Endothelial cell of umbilical vein (primary cell): ENCODE measurements at regions not wholly inside any gene's neighbourhood (a gene's known extent, or its start where the extent isn't known, plus 50 kb on each side); places are given as distances from the start of the nearest gene placed in this dataset.

ENCODE experiments used
- BruUV-seq: library from RNA; stranded (reverse); fragments of 400-500 nt; replicated peaks from 2 replicates; lab custom pipeline; 2021; lab: Mats Ljungman, UMichigan
- CTCF ChIA-PET: fragments of 300-600, 350-600 bp; sonication (Branson Sonifier 250); formaldehyde crosslinking; loops from one replicate; lab custom pipeline; 2021; ENCODE audit warnings: antibody characterized with exemption, inconsistent platforms; lab: Charles Lee
- POLR2A ChIA-PET: fragments of 300-600, 350-600 bp; sonication (Branson Sonifier 250); formaldehyde crosslinking; loops from one replicate; lab custom pipeline; 2021; ENCODE audit warnings: antibody characterized with exemption, inconsistent platforms; lab: Charles Lee
- DNase-seq: peaks from one replicate; pipeline ENCODE4 v3.0.0-alpha.2; 2011; ENCODE audit warnings: low read depth, low spot score
- FAIRE-seq: peaks from 2 replicates; lab custom pipeline; 2011; peaks lifted over from hg19 to GRCh38; lab: Jason Lieb, UNC
- H2AFZ ChIP-seq: 2 replicates; pipeline ENCODE4 v1.6.0; 2012; ENCODE audit warnings: low read depth, low read length, control low read depth, inconsistent platforms
- H3K27ac ChIP-seq: 2 replicates; pipeline ENCODE4 v1.5.1; 2011; ENCODE audit warnings: low read depth, mild to moderate bottlenecking, control low read depth, low read length, moderate library complexity; ENCODE audit not compliant: insufficient read depth
- H3K27me3 ChIP-seq, 2 experiments: 2 replicates each; pipeline versions ENCODE4 v1.6.0 to v1.6.1; 2011; ENCODE audit warnings: low read length in 2 of 2, mixed read lengths in 1 of 2; ENCODE audit not compliant: control insufficient read depth in 2 of 2, insufficient read depth in 2 of 2
- H3K36me3 ChIP-seq, 2 experiments: 2 replicates in 1 of 2; 3 replicates in 1 of 2; pipeline ENCODE4 v1.5.1; 2011; ENCODE audit warnings: low read length in 2 of 2, mild to moderate bottlenecking in 1 of 2, moderate library complexity in 1 of 2; ENCODE audit not compliant: control insufficient read depth in 2 of 2, insufficient read depth in 2 of 2; ENCODE audit errors: extremely low read depth in 1 of 2
- H3K4me1 ChIP-seq: 3 replicates; pipeline ENCODE4 v1.5.1; 2011; ENCODE audit warnings: mild to moderate bottlenecking, low read length; ENCODE audit not compliant: control insufficient read depth, insufficient read depth; ENCODE audit errors: extremely low read depth
- H3K4me2 ChIP-seq: 2 replicates; pipeline ENCODE4 v1.6.1; 2011; ENCODE audit warnings: low read length, control low read depth, mixed read lengths; ENCODE audit not compliant: insufficient read depth
- H3K4me3 ChIP-seq, 3 experiments: fragments of 200-600 bp in 1 of 3; sonication (generic), shearing (Covaris generic) in 1 of 3; replicated peaks in 1 of 3; 2 replicates each; pipeline ENCODE4 v1.5.1; 2011 to 2016; ENCODE audit warnings: control low read depth in 3 of 3, low read length in 3 of 3, mild to moderate bottlenecking in 2 of 3, inconsistent platforms in 1 of 3, low read depth in 1 of 3, moderate library complexity in 1 of 3; ENCODE audit not compliant: insufficient read depth in 1 of 3
- H3K79me2 ChIP-seq: 2 replicates; pipeline ENCODE4 v1.6.0; 2012; ENCODE audit warnings: low read length, inconsistent platforms; ENCODE audit not compliant: control insufficient read depth, insufficient read depth
- H3K9ac ChIP-seq: replicated peaks from 2 replicates; pipeline ENCODE3; 2011; ENCODE audit warnings: low read length, control low read depth; ENCODE audit not compliant: insufficient read depth; ENCODE audit errors: extremely low read depth
- H3K9me1 ChIP-seq: replicated peaks from 3 replicates; pipeline ENCODE4 v1.6.0; 2011; ENCODE audit warnings: mild to moderate bottlenecking, low read length; ENCODE audit not compliant: control insufficient read depth, insufficient read depth; ENCODE audit errors: extremely low read depth
- H3K9me3 ChIP-seq: replicated peaks from 2 replicates; pipeline ENCODE4 v1.5.1; 2012; ENCODE audit warnings: low read length, inconsistent platforms; ENCODE audit not compliant: control insufficient read depth, insufficient read depth
- H4K20me1 ChIP-seq: replicated peaks from 2 replicates; pipeline ENCODE3; 2011; ENCODE audit warnings: mild to moderate bottlenecking, low read length; ENCODE audit not compliant: control insufficient read depth, insufficient read depth; ENCODE audit errors: extremely low read depth
- EZH2 ChIP-seq: IDR thresholded peaks from 2 replicates; pipeline ENCODE4 v1.6.1; 2012; ENCODE audit warnings: borderline replicate concordance, low read depth, mild to moderate bottlenecking, moderate library complexity, low read length, inconsistent platforms; ENCODE audit not compliant: severe bottlenecking
- FOS ChIP-seq: IDR thresholded peaks from 2 replicates; pipeline ENCODE4 v1.6.1; 2011; ENCODE audit warnings: mild to moderate bottlenecking, low read length, moderate library complexity, borderline replicate concordance; ENCODE audit not compliant: insufficient read depth
- GATA2 ChIP-seq: IDR thresholded peaks from 2 replicates; pipeline ENCODE4 v1.7.0; 2011; ENCODE audit warnings: low read depth, mild to moderate bottlenecking, moderate library complexity, mixed read lengths, low read length; ENCODE audit not compliant: insufficient read length, insufficient read depth
- JUN ChIP-seq: IDR thresholded peaks from 2 replicates; pipeline ENCODE4 v1.6.1; 2011; ENCODE audit warnings: borderline replicate concordance, low read depth; ENCODE audit not compliant: insufficient read length, insufficient read depth
- MYC ChIP-seq: IDR thresholded peaks from one replicate; pipeline ENCODE4 v1.6.1; 2011; ENCODE audit warnings: mild to moderate bottlenecking, low read depth, low read length
- POLR2A ChIP-seq: IDR thresholded peaks from 2 replicates; pipeline ENCODE4 v1.6.1; 2012; ENCODE audit warnings: low read depth, mild to moderate bottlenecking, control low read depth, low read length
- POLR2AphosphoS5 ChIP-seq: IDR thresholded peaks from 2 replicates; pipeline ENCODE4 v1.6.1; 2012; ENCODE audit warnings: low read depth, mild to moderate bottlenecking, control low read depth, low read length, moderate library complexity; ENCODE audit not compliant: insufficient read depth
- dilution Hi-C: fragments of 300-500 bp; cut with MboI; formaldehyde crosslinking; loops from one replicate; pipeline ENCODE4 v1.15.0; 2019; ENCODE audit warnings: low sequenced_read_pairs; ENCODE audit not compliant: extremely low pct_ligation_motif_present
- intact Hi-C: fragments of 100-400 bp; cut with micrococcal nuclease; formaldehyde crosslinking; loops from one replicate; pipeline ENCODE4 v1.10.0; 2022
- TF ChIP-seq, protein P1 (sequence below): IDR thresholded peaks from 2 replicates; pipeline ENCODE4 v1.6.1; 2011; ENCODE audit not compliant: insufficient read depth, insufficient read length
- TF ChIP-seq, protein P2 (sequence below), 2 donors: IDR thresholded peaks; 1 replicate in 1 of 2; 2 replicates in 1 of 2; pipeline ENCODE4 v1.5.1; 2011; ENCODE audit warnings: low read length in 2 of 2, mild to moderate bottlenecking in 2 of 2, moderate library complexity in 2 of 2, control low read depth in 1 of 2, inconsistent platforms in 1 of 2, low read depth in 1 of 2; ENCODE audit not compliant: insufficient read depth in 1 of 2; ENCODE audit errors: extremely low read depth in 1 of 2

DNA sequence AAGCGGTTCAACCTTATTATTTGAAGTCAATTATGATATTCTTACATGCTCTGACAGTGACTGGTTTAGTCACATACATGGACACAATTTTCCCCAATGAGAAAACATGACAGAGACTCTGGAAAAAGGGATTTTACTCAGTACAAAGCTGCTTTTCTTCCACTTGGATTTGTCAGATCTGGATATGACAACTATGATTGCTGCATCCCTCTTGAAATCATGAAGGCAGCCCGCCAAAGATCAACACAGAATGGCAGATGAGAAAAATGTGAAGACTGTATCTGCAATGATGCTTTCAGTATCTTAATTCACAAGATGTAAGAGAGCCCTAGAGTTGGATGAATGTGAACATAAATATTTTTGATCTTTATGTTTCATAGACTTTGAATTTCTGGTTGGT lies 439.6 kb downstream of the CDH8 start:
- DNase-seq (no peak), FAIRE-seq (no peak)
- TF ChIP-seq JUN: no peak
- dilution Hi-C loops: no loop called here
- no peaks in the 10 kb centered on the region for H4K20me1 ChIP-seq
- ChIA-PET POLR2A (no interaction called here), CTCF (no interaction called here)
- H3K79me2 ChIP-seq: no peaks in the 10 kb centered on the region
- H3K27me3 ChIP-seq: no peaks in the 10 kb centered on the region
- no peak overlapping the region for H3K4me2 ChIP-seq
- H3K9ac ChIP-seq: no peak overlapping the region
- H3K4me1 ChIP-seq: no peaks in the 10 kb centered on the region
- no TSS peak for BruUV-seq
- H3K4me3 ChIP-seq: no peak overlapping the region
- H3K36me3 ChIP-seq: no peaks in the 10 kb centered on the region
- no peaks in the 10 kb centered on the region for H3K9me1 ChIP-seq
- no peak overlapping the region for H3K27ac ChIP-seq
- intact Hi-C loops: no loop called here
- H2AFZ ChIP-seq: no peak overlapping the region
- H3K9me3 ChIP-seq: no peaks in the 10 kb centered on the region

DNA sequence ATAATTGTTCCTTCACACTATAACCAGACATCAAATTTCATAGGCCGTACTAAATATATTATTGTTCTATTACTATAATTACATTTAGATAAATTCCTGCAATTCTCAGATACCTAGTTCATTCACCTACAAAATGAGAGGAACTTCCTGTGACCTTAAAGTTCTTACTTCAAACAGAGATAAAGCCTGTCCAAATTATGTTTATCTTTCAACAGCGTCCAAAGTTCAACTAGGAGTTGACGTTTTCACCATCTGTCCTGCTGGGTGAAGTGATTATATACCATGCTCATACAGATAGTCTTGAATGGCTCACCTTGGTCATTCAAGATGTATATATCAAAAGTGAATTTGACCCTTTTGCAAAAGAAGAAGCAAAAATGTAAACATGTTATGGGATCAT lies 440.6 kb downstream of the CDH8 start:
- ChIA-PET CTCF (no interaction called here), POLR2A (no interaction called here)
- Histone ChIP-seq H3K4me2 (no peak overlapping the region), H3K27ac (no peak overlapping the region), H3K9me3 (no peaks in the 10 kb centered on the region), H3K4me1 (no peaks in the 10 kb centered on the region), H4K20me1 (no peaks in the 10 kb centered on the region), H3K36me3 (no peaks in the 10 kb centered on the region), H3K27me3 (no peaks in the 10 kb centered on the region), H3K79me2 (no peaks in the 10 kb centered on the region), H3K9ac (no peak overlapping the region), H3K4me3 (no peak overlapping the region), H3K9me1 (no peaks in the 10 kb centered on the region), H2AFZ (no peak overlapping the region)
- dilution Hi-C loops (no loop called here), intact Hi-C loops (no loop called here)
- DNase-seq (no peak), FAIRE-seq (no peak)
- no peak for TF ChIP-seq GATA2
- no peak for TF ChIP-seq POLR2A
- TF ChIP-seq, protein P1, sequence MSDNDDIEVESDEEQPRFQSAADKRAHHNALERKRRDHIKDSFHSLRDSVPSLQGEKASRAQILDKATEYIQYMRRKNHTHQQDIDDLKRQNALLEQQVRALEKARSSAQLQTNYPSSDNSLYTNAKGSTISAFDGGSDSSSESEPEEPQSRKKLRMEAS: no peak
- no peak for TF ChIP-seq JUN
- no peak for TF ChIP-seq MYC
- no peak for TF ChIP-seq FOS
- no peak for TF ChIP-seq POLR2AphosphoS5
- TF ChIP-seq, protein P2, sequence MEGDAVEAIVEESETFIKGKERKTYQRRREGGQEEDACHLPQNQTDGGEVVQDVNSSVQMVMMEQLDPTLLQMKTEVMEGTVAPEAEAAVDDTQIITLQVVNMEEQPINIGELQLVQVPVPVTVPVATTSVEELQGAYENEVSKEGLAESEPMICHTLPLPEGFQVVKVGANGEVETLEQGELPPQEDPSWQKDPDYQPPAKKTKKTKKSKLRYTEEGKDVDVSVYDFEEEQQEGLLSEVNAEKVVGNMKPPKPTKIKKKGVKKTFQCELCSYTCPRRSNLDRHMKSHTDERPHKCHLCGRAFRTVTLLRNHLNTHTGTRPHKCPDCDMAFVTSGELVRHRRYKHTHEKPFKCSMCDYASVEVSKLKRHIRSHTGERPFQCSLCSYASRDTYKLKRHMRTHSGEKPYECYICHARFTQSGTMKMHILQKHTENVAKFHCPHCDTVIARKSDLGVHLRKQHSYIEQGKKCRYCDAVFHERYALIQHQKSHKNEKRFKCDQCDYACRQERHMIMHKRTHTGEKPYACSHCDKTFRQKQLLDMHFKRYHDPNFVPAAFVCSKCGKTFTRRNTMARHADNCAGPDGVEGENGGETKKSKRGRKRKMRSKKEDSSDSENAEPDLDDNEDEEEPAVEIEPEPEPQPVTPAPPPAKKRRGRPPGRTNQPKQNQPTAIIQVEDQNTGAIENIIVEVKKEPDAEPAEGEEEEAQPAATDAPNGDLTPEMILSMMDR (IDR thresholded peaks at IDR 0.05; ENCODE audit: extremely low read depth in 1 of 2, insufficient read depth in 1 of 2, low read depth in 1 of 2, low read length in 2 of 2): no peak
- no peak for TF ChIP-seq EZH2
- no TSS peak for BruUV-seq
